ENCODE measurements at regions not wholly inside any gene's neighbourhood (a gene's known extent, or its start where the extent isn't known, plus 50 kb on each side); places are given as distances from the start of the nearest gene placed in this dataset.

DNA sequence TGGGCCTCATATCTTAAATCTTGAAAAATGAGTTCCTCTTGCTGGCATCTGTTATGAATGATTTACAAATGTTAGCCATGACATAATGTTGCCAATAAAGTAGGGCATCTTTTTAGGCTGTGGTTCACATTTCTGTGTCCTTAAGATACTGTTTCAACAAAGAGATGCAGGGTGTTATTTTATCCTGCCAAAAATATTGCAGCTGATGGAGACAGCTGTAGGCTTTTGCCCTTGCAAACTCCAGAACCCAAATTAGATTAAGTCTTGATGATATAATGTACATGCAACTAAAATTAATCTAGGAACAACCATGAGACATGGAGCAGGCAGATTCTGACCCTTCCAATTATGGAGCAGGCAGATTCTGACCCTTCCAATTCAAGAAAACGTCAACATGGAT lies 228.2 kb upstream of the GRIN3A start:
- TF ChIP-seq, protein P1, sequence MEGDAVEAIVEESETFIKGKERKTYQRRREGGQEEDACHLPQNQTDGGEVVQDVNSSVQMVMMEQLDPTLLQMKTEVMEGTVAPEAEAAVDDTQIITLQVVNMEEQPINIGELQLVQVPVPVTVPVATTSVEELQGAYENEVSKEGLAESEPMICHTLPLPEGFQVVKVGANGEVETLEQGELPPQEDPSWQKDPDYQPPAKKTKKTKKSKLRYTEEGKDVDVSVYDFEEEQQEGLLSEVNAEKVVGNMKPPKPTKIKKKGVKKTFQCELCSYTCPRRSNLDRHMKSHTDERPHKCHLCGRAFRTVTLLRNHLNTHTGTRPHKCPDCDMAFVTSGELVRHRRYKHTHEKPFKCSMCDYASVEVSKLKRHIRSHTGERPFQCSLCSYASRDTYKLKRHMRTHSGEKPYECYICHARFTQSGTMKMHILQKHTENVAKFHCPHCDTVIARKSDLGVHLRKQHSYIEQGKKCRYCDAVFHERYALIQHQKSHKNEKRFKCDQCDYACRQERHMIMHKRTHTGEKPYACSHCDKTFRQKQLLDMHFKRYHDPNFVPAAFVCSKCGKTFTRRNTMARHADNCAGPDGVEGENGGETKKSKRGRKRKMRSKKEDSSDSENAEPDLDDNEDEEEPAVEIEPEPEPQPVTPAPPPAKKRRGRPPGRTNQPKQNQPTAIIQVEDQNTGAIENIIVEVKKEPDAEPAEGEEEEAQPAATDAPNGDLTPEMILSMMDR (conservative IDR thresholded peaks at IDR 0.05; ENCODE audit: low read length), result no peak
- TF ChIP-seq EZH2phosphoT487 (IDR thresholded peaks at IDR 0.05; ENCODE audit: borderline replicate concordance), result no peak
